Kidney capillary endothelial cell (primary cell): ENCODE measurements at regions not wholly inside any gene's neighbourhood (a gene's known extent, or its start where the extent isn't known, plus 50 kb on each side); places are given as distances from the start of the nearest gene placed in this dataset.
"Not testable (repeated sequence)": the region's sequence is repeated elsewhere in the genome, so short reads cannot be mapped to it uniquely, and the experiment has no call there.

Source experiments
- DNase-seq: peaks from one replicate; pipeline ENCODE4 v3.0.0-alpha.2; 2018; ENCODE audit warnings: low spot score

DNA sequence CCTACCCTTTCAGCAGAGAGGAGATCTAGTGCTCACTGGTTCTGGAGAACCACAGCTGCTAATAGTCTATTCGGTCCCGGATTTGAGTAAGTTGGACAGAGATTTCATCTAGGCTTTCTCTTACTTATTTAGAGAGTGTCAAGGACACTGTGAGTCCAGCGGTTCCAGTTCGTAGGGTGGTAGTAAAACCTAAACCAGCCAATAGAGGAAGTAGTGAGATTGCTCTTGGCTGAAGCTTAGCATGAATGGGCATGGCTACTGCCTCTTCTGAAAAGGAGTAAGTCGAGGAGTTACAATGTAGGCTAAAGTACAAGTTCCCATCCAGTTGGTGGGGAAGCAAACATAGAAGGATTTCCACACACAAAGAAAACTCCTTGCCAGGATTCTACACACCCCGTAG lies 109.6 kb upstream of the MOCS2 start:
- no peak for DNase-seq

DNA sequence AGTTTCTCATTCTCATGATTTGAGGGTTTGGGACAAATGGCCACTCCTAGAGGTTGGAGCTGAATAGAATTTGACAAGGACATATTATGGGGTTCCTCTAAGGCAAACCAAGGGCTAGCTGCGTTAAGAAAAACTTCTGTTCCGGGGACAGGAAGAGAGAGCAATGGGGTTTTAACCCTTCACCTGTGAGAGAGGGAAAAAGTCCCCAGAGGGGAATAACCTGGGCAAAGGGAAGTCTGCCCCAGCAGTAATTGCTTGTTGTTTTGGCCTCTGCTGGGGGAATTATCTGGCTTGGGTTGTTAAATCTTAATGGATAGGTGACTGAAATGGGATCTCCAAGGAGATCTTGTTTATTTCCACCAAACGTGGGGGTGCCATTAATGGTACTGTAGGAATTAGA lies 110.1 kb upstream of the MOCS2 start:
- DNase-seq = no peak

DNA sequence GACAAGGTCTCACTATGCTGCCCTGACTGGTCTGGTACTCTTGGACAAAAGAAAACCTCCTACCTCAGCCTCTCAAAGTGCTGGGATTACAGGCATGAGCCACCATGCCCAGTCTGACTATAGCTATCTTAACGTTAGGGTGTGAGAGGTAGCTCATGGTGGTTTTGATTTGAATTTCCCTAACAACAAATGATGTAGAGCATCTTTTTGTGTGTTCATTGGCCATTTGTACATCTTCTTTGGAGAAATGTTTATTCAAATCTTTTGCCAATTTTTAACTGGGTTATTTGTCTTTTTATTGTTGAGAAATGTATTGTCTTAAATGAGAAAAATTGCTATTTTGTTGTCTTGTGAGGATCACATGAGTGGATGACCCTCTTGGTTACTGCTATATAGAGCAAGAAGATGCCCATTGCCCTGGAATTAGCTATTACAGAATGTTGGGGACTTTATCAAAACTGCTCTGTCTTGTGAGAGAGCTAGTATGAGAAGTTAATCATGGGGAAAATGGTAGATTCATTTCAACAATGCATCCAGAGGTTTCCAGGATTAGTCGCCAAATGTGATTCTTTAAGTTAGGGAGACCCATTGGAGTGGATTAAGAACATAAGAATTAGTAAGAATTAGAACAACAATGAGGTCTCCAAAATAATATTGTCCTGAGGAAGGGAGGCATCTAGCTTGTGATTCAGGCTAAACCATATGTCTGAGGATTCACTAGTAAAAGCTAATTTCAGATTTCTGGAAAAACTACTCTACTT lies 124.3 kb upstream of the MOCS2 start:
- no peak for DNase-seq

DNA sequence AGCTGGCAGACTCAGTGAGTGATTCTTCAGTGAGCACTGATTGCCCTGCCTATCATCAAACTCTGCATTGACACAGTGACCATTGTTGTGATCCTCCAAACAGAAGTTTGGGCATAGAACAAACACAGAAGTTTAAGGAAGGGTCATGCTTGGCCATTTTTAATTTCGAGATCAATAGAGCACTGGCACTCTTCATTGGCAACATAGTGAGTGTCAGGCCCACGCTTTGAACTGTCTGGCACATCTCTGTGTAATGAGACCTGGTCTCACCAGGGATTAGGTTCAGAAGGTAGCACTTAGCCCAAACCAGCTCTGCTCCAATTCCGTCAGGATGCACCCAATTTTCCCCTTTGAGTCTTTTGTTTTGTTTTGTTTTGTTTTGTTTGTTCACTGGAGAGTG lies 127.1 kb upstream of the MOCS2 start:
- DNase-seq = no peak

DNA sequence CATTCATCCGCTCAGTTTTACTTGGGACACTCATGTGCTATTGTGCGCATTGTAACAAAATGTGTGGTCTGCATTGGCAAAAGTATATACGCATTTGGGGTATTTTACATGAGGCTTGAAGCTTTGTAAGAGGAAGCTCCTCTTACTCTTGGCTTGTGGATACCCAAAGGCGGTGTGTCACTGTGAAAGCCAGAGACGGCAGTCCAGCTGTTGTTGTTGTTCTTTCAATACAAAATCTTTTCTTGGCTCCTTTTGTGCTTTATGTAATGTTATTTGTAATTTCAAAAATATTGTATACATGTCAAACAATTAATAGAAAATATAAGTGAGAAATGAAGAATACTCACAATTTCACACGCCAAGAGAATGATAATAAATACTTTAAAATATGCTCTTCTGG lies 128.3 kb upstream of the MOCS2 start:
- no peak for DNase-seq

DNA sequence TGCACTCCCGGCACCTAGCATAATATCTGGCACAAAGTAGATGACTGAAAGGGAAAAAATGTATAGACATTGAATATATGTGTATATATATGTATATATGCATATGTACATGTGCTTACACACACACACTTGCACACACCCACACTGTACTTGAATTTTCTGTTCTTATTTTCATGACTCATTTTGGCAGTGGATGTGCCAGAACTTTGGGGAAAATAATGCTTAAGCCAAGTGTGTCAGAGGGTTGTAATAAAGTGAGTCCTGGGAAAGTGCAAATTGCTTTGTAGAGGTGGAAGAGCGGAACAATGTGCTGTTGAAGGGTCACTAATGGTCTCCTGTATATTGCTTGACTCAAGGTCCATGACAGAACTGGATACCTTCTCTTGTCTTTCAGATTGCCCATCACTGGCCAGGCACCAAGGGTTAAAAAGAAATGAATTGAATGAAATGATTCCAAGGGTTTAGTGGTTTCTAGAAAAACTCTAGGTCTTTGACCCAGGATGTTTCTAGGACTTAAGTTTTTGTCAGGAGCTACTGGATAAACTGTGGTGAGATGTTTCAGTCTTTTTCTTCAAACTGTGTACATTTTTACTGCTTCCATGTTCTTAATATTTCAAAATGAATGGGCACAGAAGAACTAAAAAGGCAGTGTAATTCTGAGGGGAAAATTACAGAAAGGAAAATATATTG lies 129.9 kb upstream of the MOCS2 start:
- no peak for DNase-seq

DNA sequence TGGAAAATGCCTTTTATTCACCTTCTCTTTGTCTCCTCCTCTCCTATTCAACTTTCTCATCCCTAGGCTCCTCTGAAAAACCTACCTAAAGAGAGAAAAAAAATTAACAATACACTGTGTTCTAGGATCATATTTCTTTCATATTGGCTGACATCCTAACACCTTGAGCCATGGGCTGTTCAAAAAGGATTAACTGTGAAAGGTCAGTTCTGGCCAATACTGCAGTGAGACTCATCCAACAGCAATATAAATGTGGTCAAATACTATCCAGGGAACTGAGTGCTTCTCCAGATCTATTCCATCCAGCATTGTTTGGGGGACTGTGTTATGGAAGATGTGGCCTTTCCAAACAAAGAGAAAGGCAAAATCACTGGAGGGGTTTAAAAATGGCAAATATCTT lies 131.1 kb upstream of the MOCS2 start:
- no peak for DNase-seq

DNA sequence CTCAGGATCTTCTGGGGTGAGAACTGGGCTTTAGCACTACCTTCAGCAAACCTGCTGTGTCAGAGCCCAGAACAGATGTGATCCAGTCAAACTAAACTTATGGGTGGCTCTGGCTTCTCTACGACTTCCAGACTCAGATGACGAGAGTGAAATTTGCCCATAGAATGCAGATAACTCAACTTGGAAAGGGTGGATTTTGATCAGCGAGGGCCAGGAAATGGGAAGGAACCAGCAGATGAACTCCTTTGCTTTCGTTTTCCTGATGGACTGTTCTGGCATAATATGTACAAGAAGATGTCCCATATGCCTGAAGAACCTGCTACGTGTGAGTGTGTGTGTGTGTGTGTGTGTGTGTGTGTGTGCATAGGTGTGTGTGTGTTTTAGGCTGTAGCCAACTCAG lies 132.0 kb upstream of the MOCS2 start:
- DNase-seq = no peak

DNA sequence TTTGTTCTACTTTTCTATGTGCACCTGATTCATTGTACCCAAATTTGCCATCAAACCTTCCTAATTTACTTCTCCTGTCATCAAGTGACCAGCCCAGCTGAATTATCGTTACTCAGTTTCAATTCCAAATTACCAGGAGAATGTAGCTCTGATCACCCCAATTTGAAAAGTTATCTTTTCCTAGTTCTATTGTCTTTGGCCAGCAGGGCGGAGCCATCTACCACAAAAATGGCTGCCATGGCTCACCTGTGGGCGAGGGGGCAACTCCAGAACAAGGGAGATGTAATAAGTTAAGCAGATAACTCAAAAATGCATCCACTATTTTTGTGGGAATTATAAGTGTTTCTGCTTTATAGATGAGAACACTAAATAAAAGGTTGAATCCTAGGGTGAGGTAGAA lies 133.8 kb upstream of the MOCS2 start:
- DNase-seq = no peak

DNA sequence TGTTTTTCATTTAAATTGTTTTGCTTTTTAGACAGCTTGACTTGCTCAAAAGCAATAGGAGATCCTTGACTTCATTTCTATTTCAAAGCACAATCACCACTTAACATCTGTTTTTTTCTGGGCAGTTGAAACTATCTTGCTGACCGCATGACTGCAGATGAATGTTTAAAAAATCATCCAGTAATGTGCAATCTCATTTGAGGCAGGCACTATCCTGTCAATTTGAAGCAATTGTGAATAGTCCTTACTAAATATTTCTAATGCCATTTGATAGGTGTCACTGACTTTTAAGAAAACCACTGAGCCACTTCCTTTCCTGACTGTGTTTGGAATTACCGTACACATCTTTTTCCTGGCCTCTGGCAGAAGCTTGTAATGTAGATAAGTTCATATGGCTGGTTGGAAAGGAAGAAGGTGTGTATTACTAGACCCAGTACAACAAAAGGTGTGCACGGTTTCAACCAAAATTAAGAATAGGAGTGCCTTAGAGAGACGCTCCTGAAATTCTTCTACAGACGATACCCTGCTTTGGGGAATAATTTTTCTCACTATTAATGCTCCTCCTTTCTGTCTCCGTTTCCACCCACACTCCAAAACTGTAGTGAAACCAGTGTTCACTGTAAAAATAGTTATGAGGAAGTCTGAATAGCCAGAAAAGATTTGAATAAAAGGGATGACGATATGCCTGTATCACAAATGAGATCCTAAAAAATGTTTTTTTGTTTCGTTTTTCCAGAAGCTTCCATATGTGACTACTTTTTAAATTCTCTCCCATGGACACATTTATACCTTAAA lies 136.7 kb upstream of the MOCS2 start:
- no peak for DNase-seq

DNA sequence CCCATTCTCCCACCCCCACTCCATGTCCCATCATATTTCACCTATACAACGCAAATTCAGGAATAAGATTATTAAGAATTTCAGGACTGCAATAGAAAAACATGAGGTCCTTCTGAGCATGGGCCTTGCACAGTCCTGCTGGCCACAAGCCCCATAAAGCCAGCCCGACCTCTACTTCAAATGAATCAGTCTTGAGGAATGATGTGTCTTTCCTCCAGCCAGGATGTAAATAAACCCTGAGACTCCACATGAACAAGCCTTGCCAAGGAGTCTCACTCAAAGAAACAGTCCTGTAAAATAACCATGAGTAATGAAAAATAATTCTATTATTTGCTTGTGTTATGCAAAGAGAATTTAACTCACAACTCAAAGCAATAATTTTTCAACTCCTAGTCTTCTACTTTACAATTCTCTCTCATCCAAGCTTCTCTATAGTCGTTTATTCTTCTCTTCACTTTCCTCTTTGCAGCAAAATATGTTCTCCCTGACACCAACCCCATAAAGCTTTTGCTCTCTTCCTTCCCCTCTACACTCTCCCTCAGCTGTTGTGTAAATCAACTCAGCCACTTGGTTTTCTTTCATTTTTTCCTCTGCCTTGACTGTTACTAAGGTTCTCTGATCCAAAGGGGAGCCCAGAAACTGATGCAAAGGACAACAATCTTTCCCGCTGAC lies 140.1 kb upstream of the MOCS2 start:
- peak; percentile 17 for DNase-seq

DNA sequence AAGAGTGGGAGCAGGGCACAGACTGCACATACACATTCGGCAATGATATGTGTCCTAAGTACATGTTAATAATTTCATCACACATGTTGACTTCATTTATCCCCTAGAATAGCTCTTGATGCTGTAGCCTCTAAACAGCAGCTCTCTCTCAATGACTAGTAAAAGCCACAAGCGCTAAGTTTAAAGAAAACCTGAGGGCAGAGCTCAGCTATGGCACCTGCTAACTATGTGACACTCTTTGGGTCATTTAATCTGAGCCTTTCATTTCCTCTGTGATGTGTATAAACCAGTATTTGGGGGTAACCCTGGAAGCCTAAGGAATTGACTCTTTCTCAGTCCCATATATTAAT lies 140.6 kb upstream of the MOCS2 start:
- DNase-seq = no peak

DNA sequence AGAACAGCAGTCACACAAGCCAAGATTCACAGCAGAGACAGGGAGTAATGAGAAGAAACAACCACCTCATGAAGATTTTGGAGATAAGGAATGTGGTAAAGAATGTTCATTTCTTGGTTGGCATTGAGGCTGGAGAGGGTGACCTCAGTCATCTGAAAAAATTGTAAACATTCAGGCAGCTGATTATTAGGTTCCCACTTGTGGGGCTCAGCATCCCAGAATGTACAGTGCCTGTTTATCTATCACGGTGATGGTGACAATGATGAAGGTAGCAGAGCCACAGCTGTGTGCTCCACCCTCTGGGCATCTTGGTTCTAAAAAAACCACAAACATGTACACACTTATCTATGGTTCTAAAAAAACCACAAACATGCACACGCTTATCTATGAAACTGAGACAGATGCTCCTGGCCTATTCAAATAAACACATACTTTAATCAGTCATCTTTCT lies 143.9 kb upstream of the MOCS2 start:
- no peak for DNase-seq

DNA sequence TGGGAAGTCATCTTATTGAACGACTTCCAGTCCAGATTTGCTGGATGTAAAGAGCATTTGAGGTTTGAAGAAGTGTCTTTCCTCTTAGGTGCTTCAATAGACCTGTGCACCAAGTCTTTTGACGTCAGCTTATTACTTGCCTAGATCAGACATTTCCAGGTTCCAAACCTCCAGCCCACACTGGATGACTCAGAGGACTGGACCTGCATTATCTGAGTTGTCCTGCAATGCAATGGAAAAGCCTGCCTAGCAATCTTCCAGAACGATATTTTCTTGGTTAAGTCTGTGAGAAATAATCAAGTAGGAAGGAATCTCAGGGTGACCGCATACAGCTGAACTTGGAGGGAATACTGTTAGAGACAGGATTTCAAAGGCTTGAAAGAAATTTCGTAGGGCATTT lies 147.2 kb upstream of the MOCS2 start:
- DNase-seq = no peak

DNA sequence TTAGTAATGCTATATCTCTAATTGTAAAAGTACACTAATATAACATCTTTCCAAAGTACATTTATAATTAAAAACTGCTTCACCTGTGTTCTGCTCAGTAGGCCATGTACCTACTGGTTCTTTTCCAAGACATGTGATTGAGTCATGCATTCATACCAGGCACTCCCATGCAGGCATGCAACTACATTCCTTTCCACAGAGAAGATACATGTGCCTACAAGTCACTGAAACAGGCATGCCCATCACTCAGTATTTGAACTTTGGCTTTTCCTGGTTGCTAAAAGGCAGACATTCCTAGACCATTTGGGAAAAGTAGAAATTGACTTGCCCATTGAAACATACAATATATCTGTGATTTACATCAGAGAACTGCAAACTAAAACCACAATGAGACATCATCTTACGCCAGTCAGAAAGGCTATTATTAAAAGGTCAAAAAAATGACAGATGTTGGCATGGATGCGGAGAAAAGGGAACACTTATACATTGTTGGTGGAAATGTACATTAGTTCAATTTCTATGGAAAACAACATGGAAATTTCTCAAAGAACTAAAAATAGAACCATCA lies 148.3 kb upstream of the MOCS2 start:
- no peak for DNase-seq

DNA sequence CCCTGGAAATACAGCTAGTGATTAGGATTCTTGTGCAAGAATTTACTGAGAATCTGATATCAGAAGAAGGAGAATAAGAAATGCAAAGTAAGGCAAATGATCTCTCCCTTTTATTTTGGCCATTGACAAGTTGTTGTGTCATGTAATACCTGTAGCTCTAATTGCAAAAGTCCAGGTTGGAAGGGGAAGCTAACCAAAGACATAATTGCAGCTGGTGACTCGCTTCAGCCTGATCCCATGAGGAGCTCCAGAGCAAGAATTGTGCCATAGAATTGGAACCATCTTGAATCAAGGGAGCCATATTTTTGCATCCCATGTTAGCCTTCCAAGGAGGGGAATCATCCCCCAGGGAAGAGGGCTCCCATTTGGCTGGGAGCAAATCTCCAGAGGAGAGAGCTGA lies 149.6 kb upstream of the MOCS2 start:
- no peak for DNase-seq

DNA sequence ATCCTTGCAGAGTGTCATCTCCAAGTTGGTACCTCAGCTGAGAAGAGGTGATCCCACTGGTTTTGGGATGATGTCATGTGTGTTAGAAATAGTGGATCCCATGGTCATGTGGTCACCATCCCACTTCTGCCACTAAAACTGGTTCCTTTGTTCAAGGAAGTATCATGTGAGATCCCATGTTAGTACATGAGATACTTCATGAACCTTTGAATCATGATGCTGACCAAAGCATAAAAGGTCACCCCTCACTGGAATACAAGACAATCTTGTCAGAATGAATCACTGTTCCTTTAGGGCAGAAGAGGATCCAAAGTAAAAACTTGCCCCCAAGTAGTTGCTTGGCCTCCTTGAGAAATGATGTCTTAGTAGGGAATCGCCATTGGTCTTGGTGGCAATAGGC lies 150.9 kb upstream of the MOCS2 start:
- DNase-seq = no peak

DNA sequence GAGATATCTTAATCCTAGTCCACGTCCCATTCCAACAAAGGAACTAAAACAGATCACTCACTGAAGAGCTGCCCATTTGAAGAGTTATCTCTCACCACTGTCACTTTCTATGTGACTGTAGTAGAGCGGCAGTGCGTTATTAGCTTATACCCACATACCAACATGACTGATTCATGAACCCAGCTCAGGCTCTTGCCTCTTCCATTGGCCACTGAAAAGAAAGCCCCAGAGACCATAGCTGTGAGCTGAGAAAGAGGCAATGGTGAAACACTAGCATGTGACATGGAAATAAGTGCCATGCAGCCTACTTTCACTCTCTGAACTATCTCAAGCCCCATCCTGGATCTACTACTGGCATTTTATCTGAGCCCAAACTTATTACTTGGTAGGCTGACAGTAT lies 151.7 kb upstream of the MOCS2 start:
- no peak for DNase-seq

DNA sequence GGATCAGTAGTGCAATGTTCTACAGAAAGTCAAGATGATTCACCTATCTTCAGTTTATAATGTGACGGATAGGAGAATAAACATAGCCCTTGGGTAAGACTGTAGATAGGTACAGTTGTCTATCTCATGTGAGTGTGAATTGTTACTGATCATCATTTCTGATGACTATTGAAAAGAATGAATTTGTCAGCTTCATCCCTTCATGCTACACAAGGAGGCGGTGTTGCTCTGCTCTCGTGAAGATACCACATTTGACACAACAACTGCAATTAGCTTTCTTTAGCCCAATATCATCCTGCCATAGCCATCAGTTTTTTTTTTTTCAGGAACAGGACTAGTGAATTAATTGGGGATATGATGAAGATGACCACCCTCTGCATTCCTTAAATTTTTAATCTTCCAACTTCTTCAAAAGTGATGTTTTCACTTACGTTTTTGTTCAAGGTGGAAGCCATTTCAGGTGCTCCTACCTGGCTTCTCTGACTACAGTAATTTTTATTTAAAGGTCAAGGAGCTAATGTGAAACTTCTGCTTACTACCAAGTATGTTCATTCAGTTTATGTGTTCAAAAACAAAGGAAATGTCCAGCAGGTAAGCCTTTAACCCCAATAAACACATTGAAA lies 152.9 kb upstream of the MOCS2 start:
- peak; percentile 40 for DNase-seq

DNA sequence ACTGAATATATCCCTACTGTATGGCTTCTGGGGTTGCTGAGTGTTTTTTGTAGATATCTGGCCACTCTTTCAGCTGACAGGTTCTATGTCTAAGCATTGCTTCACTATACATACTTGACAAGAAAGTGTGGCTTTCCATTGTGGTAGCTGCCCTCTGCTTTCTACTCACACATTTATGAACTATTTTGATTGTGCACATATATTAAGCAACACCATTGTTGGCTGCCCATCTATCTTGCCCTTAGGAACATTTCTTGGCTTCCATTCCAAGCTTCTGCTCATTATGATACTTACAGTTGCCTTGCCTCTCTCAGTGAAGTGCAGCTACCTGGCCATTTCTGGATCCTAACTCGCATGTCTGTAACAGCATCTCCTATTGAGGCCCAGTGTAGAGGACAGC lies 153.6 kb upstream of the MOCS2 start:
- no peak for DNase-seq

DNA sequence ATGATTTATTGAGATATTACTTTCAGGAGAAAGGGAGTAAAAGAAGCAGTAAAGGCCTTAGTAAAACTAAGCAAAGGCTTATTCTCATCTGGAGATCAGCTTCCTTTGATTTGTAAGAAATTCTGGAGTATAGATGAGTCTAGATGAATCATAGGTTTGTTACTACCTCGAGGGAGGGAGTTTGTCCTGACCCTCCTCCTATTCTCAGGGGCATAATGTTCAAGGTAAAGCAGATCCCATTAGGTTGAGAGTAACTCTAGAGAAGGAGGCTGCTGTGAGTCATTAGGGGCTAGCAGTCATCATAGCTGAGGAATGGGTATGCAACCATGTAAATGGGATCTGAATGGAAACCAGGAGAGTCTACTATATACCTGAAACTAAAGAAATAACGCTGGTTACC lies 155.5 kb upstream of the MOCS2 start:
- no peak for DNase-seq

DNA sequence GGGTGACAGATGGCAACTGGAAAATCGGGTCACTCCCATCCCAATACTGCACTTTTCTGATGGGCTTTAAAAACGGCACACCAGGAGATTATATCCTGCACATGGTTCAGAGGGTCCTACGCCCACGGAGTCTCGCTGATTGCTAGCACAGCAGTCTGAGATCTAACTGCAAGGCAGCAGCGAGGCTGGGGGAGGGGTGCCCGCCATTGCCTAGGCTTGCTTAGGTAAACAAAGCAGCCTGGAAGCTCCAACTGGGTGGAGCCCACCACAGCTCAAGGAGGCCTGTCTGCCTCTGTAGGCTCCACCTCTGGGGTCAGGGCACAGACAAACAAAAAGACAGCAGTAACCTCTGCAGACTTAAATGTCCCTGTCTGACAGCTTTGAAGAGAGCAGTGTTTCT lies 158.7 kb upstream of the MOCS2 start:
- DNase-seq = not testable (repeated sequence)
